HCT116 (cell line): ENCODE measurements at regions not wholly inside any gene's neighbourhood (a gene's known extent, or its start where the extent isn't known, plus 50 kb on each side); places are given as distances from the start of the nearest gene placed in this dataset.

Source experiments
- ATAC-seq: fragments of 200-7000 bp; cut with Tn5 transposase; 2 replicates; pipeline ENCODE4 v1.9.1; 2020; ENCODE audit warnings: mild to moderate bottlenecking, moderate library complexity
- BruUV-seq: library from RNA; stranded (reverse); fragments of 400-500 nt; replicated peaks from 2 replicates; lab custom pipeline; 2021; lab: Mats Ljungman, UMichigan
- CTCF ChIA-PET: fragments of 300-600 bp; sonication (Branson Sonifier 250); formaldehyde crosslinking; loops from one replicate; lab custom pipeline; 2021; ENCODE audit warnings: antibody characterized with exemption; lab: Charles Lee
- POLR2A ChIA-PET: fragments of 300-600, 350-600 bp; sonication (Branson Sonifier 250); formaldehyde crosslinking; loops from one replicate; lab custom pipeline; 2021; ENCODE audit warnings: antibody characterized with exemption; lab: Charles Lee
- RAD21 ChIA-PET, 2 experiments: fragments of 300-600 bp; sonication (Branson Sonifier 250); formaldehyde crosslinking; loops; one replicate each; lab custom pipeline; 2023; ENCODE audit warnings: low total read pairs in 2 of 2; ENCODE audit not compliant: uncharacterized antibody in 2 of 2, unreplicated experiment in 2 of 2, low non-redundant PET in 1 of 2; lab: Charles Lee
- DNase-seq: peaks from one replicate; pipeline ENCODE4 v3.0.0-alpha.2; 2010; ENCODE audit warnings: low read depth, low spot score
- H2AFZ ChIP-seq: fragments of 200-600 bp; shearing (Covaris generic), sonication (generic); 2 replicates; pipeline ENCODE4 v1.6.1; 2017; ENCODE audit warnings: low read depth, mixed run types, mixed read lengths, antibody characterized with exemption, low read length; ENCODE audit not compliant: poor library complexity, severe bottlenecking
- H3K27ac ChIP-seq: 2 replicates; pipeline ENCODE4 v1.5.1; 2012; ENCODE audit warnings: low read depth, low read length
- H3K27me3 ChIP-seq: fragments of 200-600 bp; sonication (generic); 2 replicates; pipeline ENCODE4 v1.6.1; 2016; ENCODE audit warnings: mixed run types, low read length, mixed read lengths; ENCODE audit not compliant: insufficient read depth
- H3K36me3 ChIP-seq, 2 experiments: fragments of 200-500 bp in 1 of 2; fragments of 200-600 bp in 1 of 2; sonication (Bioruptor generic) in 1 of 2; sonication (generic) in 1 of 2; 2 replicates each; pipeline versions ENCODE4 v1.5.1 to v1.6.1; 2014 to 2016; ENCODE audit warnings: low read length in 2 of 2, inconsistent platforms in 1 of 2, mixed read lengths in 1 of 2, mixed run types in 1 of 2; ENCODE audit not compliant: insufficient read depth in 2 of 2, control insufficient read depth in 1 of 2
- H3K4me1 ChIP-seq, 2 experiments: fragments of 200-600 bp in 1 of 2; sonication (generic) in 1 of 2; 2 replicates each; pipeline versions ENCODE4 v1.5.1 to v1.6.1; 2012 to 2017; ENCODE audit warnings: low read length in 2 of 2, inconsistent platforms in 1 of 2, mild to moderate bottlenecking in 1 of 2, mixed read lengths in 1 of 2, mixed run types in 1 of 2, moderate library complexity in 1 of 2; ENCODE audit not compliant: insufficient read depth in 2 of 2, control insufficient read depth in 1 of 2
- H3K4me2 ChIP-seq: fragments of 200-600 bp; sonication (generic); 2 replicates; pipeline ENCODE4 v1.6.1; 2017; ENCODE audit warnings: mixed run types, low read length, mixed read lengths
- H3K4me3 ChIP-seq, 2 experiments: fragments of 200-600 bp in 1 of 2; sonication (generic) in 1 of 2; replicated peaks in 1 of 2; 2 replicates each; pipeline ENCODE4 v1.5.1; 2011 to 2016; ENCODE audit warnings: low read length in 2 of 2, control low read depth in 1 of 2, low read depth in 1 of 2, mild to moderate bottlenecking in 1 of 2, mixed read lengths in 1 of 2, mixed run types in 1 of 2
- H3K79me2 ChIP-seq: fragments of 200-600 bp; sonication (generic); 2 replicates; pipeline ENCODE4 v1.6.1; 2017; ENCODE audit warnings: mild to moderate bottlenecking, mixed run types, low read length, moderate library complexity, mixed read lengths; ENCODE audit not compliant: insufficient read depth
- H3K9ac ChIP-seq: fragments of 200-600 bp; sonication (generic); 2 replicates; pipeline ENCODE4 v1.6.1; 2016; ENCODE audit warnings: low read length, mixed read lengths
- H3K9me2 ChIP-seq: fragments of 200-600 bp; sonication (generic), shearing (Covaris generic); 2 replicates; pipeline ENCODE4 v1.6.1; 2017; ENCODE audit warnings: mixed run types, mild to moderate bottlenecking, moderate library complexity; ENCODE audit not compliant: insufficient read depth
- H3K9me3 ChIP-seq, 2 experiments: fragments of 200-500 bp in 1 of 2; fragments of 200-600 bp in 1 of 2; sonication (Bioruptor generic) in 1 of 2; sonication (generic) in 1 of 2; 2 replicates each; pipeline ENCODE4 v1.6.1; 2014 to 2017; ENCODE audit warnings: low read length in 2 of 2, mixed read lengths in 2 of 2, inconsistent platforms in 1 of 2, low read depth in 1 of 2, mild to moderate bottlenecking in 1 of 2, mixed run types in 1 of 2, moderate library complexity in 1 of 2; ENCODE audit not compliant: control insufficient read depth in 1 of 2, insufficient read depth in 1 of 2
- H4K20me1 ChIP-seq: fragments of 200-600 bp; sonication (generic), shearing (Covaris generic); 2 replicates; pipeline ENCODE4 v1.6.1; 2017; ENCODE audit warnings: mixed run types, mild to moderate bottlenecking, moderate library complexity; ENCODE audit not compliant: insufficient read depth
- CBX3 ChIP-seq: IDR thresholded peaks from 2 replicates; pipeline ENCODE4 v1.6.1; 2012; ENCODE audit warnings: low read depth
- CTCF ChIP-seq, 3 experiments: fragments of 200-600 bp in 1 of 3; sonication (generic) in 1 of 3; IDR thresholded peaks in 2 of 3; conservative IDR thresholded peaks in 1 of 3; 2 replicates each; pipeline ENCODE4 v1.5.1; 2012 to 2017; ENCODE audit warnings: low read depth in 2 of 3, low read length in 2 of 3, antibody characterized with exemption in 1 of 3, borderline replicate concordance in 1 of 3, control low read depth in 1 of 3, mild to moderate bottlenecking in 1 of 3, mixed read lengths in 1 of 3, mixed run types in 1 of 3, moderate library complexity in 1 of 3; ENCODE audit not compliant: insufficient read depth in 1 of 3
- EZH2phosphoT487 ChIP-seq: fragments of 200-600 bp; IDR thresholded peaks from 2 replicates; pipeline ENCODE4 v1.6.1; 2018; ENCODE audit warnings: antibody characterized with exemption, borderline replicate concordance
- FOSL1 ChIP-seq: IDR thresholded peaks from 2 replicates; pipeline ENCODE4 v1.6.1; 2012; ENCODE audit warnings: low read depth
- JUND ChIP-seq: IDR thresholded peaks from 2 replicates; pipeline ENCODE4 v1.6.1; 2012
- POLR2A ChIP-seq: IDR thresholded peaks from 2 replicates; pipeline ENCODE4 v1.7.0; 2011; ENCODE audit warnings: borderline replicate concordance; ENCODE audit not compliant: insufficient read depth, insufficient read length; ENCODE audit errors: extremely low read depth
- RAD21 ChIP-seq: IDR thresholded peaks from 2 replicates; pipeline ENCODE4 v1.6.1; 2012; ENCODE audit warnings: low read depth, mild to moderate bottlenecking
- SP1 ChIP-seq: IDR thresholded peaks from 2 replicates; pipeline ENCODE4 v1.6.1; 2012; ENCODE audit warnings: low read depth
- SRF ChIP-seq: IDR thresholded peaks from 2 replicates; pipeline ENCODE4 v1.6.1; 2012; ENCODE audit warnings: low read depth
- TCF7L2 ChIP-seq: IDR thresholded peaks from 2 replicates; pipeline ENCODE4 v1.7.0; 2011; ENCODE audit warnings: borderline replicate concordance, inconsistent platforms; ENCODE audit not compliant: insufficient read depth, insufficient read length; ENCODE audit errors: extremely low read depth
- ZFX ChIP-seq: fragments of 450-650 bp; IDR thresholded peaks from 2 replicates; pipeline ENCODE4 v1.6.1; 2017
- intact Hi-C: fragments of 100-400 bp; cut with micrococcal nuclease; formaldehyde crosslinking; loops from 2 replicates; pipeline ENCODE4 v1.10.0; 2022
- TF ChIP-seq, protein P1 (sequence below): IDR thresholded peaks from 2 replicates; pipeline ENCODE4 v1.6.1; 2012; ENCODE audit warnings: low read depth
- TF ChIP-seq, protein P2 (sequence below): IDR thresholded peaks from 2 replicates; pipeline ENCODE4 v1.6.1; 2012
- TF ChIP-seq, protein P3 (sequence below): IDR thresholded peaks from 2 replicates; pipeline ENCODE4 v1.6.1; 2011; ENCODE audit warnings: mild to moderate bottlenecking, low read length, moderate library complexity; ENCODE audit not compliant: insufficient replicate concordance; ENCODE audit errors: extremely low read depth

DNA sequence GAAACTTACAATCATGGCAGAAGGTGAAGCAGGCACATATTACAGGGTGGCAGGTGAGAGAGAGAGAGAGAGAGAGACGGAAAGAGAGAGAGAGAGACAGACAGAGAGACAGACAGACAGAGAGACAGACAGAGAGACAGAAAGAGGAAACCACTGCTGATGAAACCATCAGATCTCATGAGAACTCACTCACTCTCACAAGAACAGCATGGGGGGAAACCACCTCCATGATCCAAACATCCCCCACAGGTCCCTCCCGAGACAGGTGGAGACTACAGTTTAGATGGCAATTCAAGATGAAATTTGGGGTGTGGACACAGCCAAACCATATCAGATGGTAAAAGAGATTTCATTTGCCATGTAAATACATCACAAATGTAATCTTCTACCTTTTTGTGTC lies 708.1 kb downstream of the MRPL39 start:
- Histone ChIP-seq H3K9ac (no peak overlapping the region), H3K4me3 (no peak overlapping the region), H3K4me1 (no peaks in the 10 kb centered on the region), H3K27ac (no peak overlapping the region), H3K9me3 (peaks cover 16 to 26% of the 10 kb centered on the region in 2 experiments; a peak in 2 of 4 replicates), H4K20me1 (no peaks in the 10 kb centered on the region), H3K27me3 (no peaks in the 10 kb centered on the region), H3K4me2 (no peak overlapping the region), H2AFZ (no peak overlapping the region), H3K36me3 (no peaks in the 10 kb centered on the region), H3K79me2 (no peaks in the 10 kb centered on the region), H3K9me2 (no peaks in the 10 kb centered on the region)
- CTCF ChIA-PET, result no interaction called here
- DNase-seq, result no peak
- ATAC-seq, result no peak
- POLR2A ChIA-PET, result no interaction called here
- RAD21 ChIA-PET, result no interaction called here
- BruUV-seq, result no TSS peak
- TF ChIP-seq TCF7L2, result no peak
- TF ChIP-seq, protein P1, sequence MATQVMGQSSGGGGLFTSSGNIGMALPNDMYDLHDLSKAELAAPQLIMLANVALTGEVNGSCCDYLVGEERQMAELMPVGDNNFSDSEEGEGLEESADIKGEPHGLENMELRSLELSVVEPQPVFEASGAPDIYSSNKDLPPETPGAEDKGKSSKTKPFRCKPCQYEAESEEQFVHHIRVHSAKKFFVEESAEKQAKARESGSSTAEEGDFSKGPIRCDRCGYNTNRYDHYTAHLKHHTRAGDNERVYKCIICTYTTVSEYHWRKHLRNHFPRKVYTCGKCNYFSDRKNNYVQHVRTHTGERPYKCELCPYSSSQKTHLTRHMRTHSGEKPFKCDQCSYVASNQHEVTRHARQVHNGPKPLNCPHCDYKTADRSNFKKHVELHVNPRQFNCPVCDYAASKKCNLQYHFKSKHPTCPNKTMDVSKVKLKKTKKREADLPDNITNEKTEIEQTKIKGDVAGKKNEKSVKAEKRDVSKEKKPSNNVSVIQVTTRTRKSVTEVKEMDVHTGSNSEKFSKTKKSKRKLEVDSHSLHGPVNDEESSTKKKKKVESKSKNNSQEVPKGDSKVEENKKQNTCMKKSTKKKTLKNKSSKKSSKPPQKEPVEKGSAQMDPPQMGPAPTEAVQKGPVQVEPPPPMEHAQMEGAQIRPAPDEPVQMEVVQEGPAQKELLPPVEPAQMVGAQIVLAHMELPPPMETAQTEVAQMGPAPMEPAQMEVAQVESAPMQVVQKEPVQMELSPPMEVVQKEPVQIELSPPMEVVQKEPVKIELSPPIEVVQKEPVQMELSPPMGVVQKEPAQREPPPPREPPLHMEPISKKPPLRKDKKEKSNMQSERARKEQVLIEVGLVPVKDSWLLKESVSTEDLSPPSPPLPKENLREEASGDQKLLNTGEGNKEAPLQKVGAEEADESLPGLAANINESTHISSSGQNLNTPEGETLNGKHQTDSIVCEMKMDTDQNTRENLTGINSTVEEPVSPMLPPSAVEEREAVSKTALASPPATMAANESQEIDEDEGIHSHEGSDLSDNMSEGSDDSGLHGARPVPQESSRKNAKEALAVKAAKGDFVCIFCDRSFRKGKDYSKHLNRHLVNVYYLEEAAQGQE, result no peak
- TF ChIP-seq POLR2A, result no peak
- TF ChIP-seq RAD21, result no peak
- TF ChIP-seq SRF, result no peak
- no peak for TF ChIP-seq EZH2phosphoT487
- TF ChIP-seq CTCF (IDR thresholded peaks at IDR 0.05 in 2 of 3, conservative IDR thresholded peaks at IDR 0.05 in 1 of 3; ENCODE audit: borderline replicate concordance in 1 of 3, insufficient read depth in 1 of 3, low read depth in 2 of 3, low read length in 2 of 3), result no peak
- TF ChIP-seq, protein P2, sequence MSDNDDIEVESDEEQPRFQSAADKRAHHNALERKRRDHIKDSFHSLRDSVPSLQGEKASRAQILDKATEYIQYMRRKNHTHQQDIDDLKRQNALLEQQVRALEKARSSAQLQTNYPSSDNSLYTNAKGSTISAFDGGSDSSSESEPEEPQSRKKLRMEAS, result no peak
- no peak for TF ChIP-seq SP1
- TF ChIP-seq FOSL1, result no peak
- TF ChIP-seq ZFX, result no peak
- no peak for TF ChIP-seq CBX3
- TF ChIP-seq, protein P3, sequence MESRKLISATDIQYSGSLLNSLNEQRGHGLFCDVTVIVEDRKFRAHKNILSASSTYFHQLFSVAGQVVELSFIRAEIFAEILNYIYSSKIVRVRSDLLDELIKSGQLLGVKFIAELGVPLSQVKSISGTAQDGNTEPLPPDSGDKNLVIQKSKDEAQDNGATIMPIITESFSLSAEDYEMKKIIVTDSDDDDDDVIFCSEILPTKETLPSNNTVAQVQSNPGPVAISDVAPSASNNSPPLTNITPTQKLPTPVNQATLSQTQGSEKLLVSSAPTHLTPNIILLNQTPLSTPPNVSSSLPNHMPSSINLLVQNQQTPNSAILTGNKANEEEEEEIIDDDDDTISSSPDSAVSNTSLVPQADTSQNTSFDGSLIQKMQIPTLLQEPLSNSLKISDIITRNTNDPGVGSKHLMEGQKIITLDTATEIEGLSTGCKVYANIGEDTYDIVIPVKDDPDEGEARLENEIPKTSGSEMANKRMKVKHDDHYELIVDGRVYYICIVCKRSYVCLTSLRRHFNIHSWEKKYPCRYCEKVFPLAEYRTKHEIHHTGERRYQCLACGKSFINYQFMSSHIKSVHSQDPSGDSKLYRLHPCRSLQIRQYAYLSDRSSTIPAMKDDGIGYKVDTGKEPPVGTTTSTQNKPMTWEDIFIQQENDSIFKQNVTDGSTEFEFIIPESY, result no peak
- TF ChIP-seq JUND, result no peak
- intact Hi-C loops, result no loop called here
